Spinal cord (tissue), 9 donors: ENCODE measurements at regions not wholly inside any gene's neighbourhood (a gene's known extent, or its start where the extent isn't known, plus 50 kb on each side); places are given as distances from the start of the nearest gene placed in this dataset.

Experiments used
- DNase-seq, 6 donors: peaks; one replicate each; pipeline versions ENCODE4 v3.0.0 to v3.0.0-alpha.2; 2013 to 2015; ENCODE audit warnings: low spot score in 6 of 6, low read depth in 4 of 6
- H3K27ac ChIP-seq: one replicate; pipeline ENCODE4 v1.5.1; 2013; ENCODE audit warnings: low read depth, low read length, control low read depth
- H3K27me3 ChIP-seq: one replicate; pipeline ENCODE4 v1.6.1; 2013; ENCODE audit warnings: low read length; ENCODE audit not compliant: control insufficient read depth, insufficient read depth
- H3K36me3 ChIP-seq: one replicate; pipeline ENCODE4 v1.6.1; 2013; ENCODE audit warnings: low read length; ENCODE audit not compliant: control insufficient read depth, insufficient read depth
- H3K4me1 ChIP-seq: one replicate; pipeline ENCODE4 v1.6.1; 2013; ENCODE audit warnings: low read length; ENCODE audit not compliant: control insufficient read depth, insufficient read depth
- H3K4me3 ChIP-seq: one replicate; pipeline ENCODE4 v1.5.1; 2013; ENCODE audit warnings: low read depth, low read length, control low read depth
- H3K9me3 ChIP-seq: one replicate; pipeline ENCODE4 v1.6.1; 2013; ENCODE audit warnings: low read length; ENCODE audit not compliant: control insufficient read depth, insufficient read depth
- WGBS: methylation state at CpG from one replicate; pipeline ENCODE4 v1.1.5; 2013; ENCODE audit warnings: missing lambda C conversion rate; ENCODE audit not compliant: insufficient coverage; 5-methylcytosine and 5-hydroxymethylcytosine counted together
- donor health status: healthy.

DNA sequence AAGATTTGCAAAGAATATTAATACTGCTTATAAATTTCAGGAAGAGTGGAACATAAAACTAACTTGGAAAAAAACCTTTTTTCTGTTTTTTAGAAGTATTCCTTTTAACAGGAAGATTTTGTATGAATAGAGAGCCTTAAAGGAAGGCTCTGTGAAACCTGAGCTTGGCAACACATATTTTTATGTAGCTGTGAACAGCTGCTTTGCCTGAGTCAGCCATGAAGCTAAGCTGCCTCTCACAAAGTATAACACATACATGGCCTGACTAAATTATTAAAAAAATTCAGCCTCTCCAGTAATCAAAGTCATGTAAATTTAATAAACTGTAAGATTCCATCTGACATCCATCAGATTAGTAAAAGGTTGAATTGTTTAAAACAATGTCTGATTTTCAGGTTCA, 547.5 kb downstream of the ELAVL2 start:
- no peak for DNase-seq
- H3K27ac ChIP-seq: no peak overlapping the region
- H3K4me1 ChIP-seq: no peaks in the 10 kb centered on the region
- H3K9me3 ChIP-seq: no peaks in the 10 kb centered on the region
- H3K4me3 ChIP-seq: no peak overlapping the region
- no peaks in the 10 kb centered on the region for H3K27me3 ChIP-seq
- no peaks in the 10 kb centered on the region for H3K36me3 ChIP-seq

DNA sequence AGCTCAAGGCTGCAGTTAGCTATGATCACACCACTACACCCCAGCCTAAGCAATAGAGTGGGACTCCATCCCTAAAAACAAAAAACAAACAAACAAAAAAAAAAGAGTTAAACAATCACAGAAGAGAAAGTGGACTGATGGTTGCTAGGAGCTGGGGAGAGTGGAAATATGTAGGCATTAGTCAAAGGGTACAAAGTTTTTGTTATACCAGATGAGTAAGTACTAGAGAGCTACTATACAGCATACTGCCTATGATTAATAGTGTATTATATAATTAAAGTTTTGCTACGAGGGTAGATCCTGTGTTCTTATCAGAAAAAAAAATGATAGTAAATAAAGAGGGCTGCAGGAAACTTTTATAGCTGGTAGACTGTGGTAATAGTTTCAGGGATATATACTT, 538.6 kb downstream of the ELAVL2 start:
- no peaks in the 10 kb centered on the region for H3K9me3 ChIP-seq

DNA sequence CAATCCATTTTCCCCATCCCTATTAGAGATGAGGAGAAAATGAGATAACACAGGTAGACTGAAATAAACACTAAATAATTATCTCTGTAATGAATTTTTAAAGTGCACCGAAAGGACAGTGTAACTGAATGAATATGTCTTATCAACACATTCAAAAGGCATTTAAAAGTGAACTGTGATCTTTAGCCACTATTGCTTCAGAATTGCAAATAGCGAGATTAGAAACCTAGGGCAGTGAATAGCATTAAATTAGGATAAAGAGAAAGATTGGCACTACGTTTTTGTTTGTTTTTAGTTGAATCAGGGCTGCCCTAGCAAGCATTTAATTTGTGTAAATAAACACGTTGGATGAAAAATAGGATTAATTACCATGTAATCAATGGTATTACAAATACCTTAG, 537.5 kb downstream of the ELAVL2 start:
- no peaks in the 10 kb centered on the region for H3K36me3 ChIP-seq
- 20% methylated on average over 1 of the region's 4 CpGs for WGBS
- no peaks in the 10 kb centered on the region for H3K4me1 ChIP-seq
- no peak overlapping the region for H3K4me3 ChIP-seq
- H3K27ac ChIP-seq: no peak overlapping the region
- H3K27me3 ChIP-seq: no peaks in the 10 kb centered on the region
- H3K9me3 ChIP-seq: no peaks in the 10 kb centered on the region
- no peak for DNase-seq

More for the DNA sequence above, 538.6 kb downstream of the ELAVL2 start:
- Histone ChIP-seq H3K4me1 (no peaks in the 10 kb centered on the region), H3K27me3 (no peaks in the 10 kb centered on the region), H3K36me3 (no peaks in the 10 kb centered on the region), H3K27ac (no peak overlapping the region), H3K4me3 (no peak overlapping the region)
- no peak for DNase-seq
- no CpG with 5 or more reads among the region's 1 CpG for WGBS

DNA sequence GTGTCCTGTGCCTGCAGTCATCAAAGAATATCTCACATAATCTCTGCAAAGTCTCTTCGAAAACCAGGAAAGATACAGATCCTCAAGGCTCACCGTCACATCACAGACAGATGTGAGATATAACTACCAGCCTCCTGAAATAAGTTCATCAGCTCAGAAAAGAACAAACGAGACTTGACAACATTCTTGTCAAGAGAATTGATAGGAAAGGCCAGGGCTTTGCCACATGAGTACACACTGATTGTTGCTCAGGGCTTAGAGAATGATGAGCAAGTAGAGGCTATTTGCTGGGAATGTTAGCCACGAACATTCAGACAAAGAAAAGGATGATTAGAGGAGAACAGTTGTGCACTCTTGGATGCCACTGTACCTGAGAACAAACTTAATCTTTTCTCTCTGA, 535.1 kb downstream of the ELAVL2 start:
- 17% methylated on average over 1 of the region's 4 CpGs for WGBS
- no peak overlapping the region for H3K4me3 ChIP-seq

DNA sequence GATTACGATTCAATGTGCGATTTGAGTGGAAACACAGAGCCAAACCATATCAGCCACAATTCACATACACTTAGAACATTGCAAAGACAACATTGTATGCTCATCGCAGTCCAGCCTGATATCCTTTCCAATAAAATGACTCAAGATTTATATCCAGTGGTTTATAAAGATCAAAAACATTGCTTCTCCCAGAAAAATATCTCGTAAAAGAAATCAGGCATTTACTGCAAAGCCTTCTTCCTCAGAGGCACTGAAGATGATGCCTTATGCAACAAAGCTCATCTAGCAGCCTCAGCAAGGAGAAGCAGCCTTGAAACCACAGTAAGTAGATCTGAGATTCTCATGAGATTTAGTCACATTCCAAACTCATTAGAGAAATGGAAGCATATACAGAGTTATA, 523.8 kb downstream of the ELAVL2 start:
- no peaks in the 10 kb centered on the region for H3K9me3 ChIP-seq
- H3K27me3 ChIP-seq: no peaks in the 10 kb centered on the region
- no peaks in the 10 kb centered on the region for H3K4me1 ChIP-seq
- no peak overlapping the region for H3K4me3 ChIP-seq
- no peaks in the 10 kb centered on the region for H3K36me3 ChIP-seq
- 94% methylated on average over 2 of the region's 4 CpGs for WGBS
- no peak overlapping the region for H3K27ac ChIP-seq
- DNase-seq: no peak

More for the DNA sequence above, 535.1 kb downstream of the ELAVL2 start:
- H3K27ac ChIP-seq: no peak overlapping the region
- no peaks in the 10 kb centered on the region for H3K4me1 ChIP-seq
- no peaks in the 10 kb centered on the region for H3K9me3 ChIP-seq
- H3K36me3 ChIP-seq: no peaks in the 10 kb centered on the region
- peak in 1 of 6 donors; percentile 25 for DNase-seq
- no peaks in the 10 kb centered on the region for H3K27me3 ChIP-seq

DNA sequence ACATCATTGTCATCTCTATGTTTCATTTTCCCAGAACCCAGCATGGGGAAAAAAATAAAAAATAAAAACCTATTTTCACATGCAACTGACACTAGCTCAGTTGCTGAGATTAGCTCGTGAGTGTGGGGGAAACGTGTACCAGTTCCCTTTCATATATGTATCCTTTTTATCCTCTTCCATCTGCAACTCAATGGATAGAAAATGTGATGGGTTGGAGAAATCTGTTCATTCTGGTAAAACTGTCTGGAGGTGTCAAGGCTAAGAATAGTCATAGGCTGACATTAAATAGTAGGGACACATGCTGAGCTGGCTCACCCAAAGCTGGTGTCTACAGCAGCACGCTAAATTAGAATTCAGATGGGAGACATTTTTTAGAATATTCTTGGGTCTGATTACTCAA, 519.3 kb downstream of the ELAVL2 start:
- no peaks in the 10 kb centered on the region for H3K9me3 ChIP-seq
- no CpG with 5 or more reads among the region's 3 CpGs for WGBS
- H3K4me1 ChIP-seq: no peaks in the 10 kb centered on the region
- no peak overlapping the region for H3K4me3 ChIP-seq
- no peaks in the 10 kb centered on the region for H3K36me3 ChIP-seq
- no peaks in the 10 kb centered on the region for H3K27me3 ChIP-seq
- no peak overlapping the region for H3K27ac ChIP-seq
- peak in 1 of 6 donors; percentile 40 for DNase-seq

DNA sequence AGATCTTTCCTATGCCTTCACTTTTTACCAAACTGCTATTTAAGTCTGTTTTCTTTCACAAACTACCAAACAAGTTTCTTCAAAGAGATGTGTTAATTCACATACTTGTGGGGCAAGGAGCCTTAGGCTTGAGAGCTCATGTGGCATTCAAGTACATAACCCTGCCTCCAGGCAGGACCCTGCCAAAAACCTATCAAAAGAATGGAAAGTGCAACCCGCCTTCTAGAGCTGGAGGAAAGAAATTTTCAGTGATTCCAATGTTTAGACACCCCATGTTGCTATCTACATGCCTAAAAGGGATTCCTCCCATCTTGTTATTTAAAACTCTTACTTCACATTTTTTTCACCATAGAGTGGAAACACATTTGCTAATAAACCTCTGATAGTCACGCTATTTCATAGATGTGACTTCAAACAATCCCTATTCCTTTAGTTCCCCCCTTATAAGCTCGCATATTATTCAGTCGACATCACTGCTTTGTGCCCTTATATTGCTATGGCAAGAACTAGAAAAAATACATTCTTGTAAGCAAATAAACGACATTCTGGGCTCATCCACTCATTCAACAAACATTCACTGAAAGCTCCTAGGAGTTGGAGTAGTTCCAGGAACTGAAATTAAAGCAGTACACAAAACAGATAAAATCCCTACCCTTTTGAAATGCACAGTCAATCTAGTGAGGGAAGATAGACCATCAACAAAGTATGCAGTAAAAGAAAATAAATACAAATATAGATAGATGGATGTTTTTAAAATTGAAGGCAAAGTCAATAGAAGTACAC, 518.1 kb downstream of the ELAVL2 start:
- peak in 1 of 6 donors; percentile 25 for DNase-seq
- no peaks in the 10 kb centered on the region for H3K4me1 ChIP-seq
- H3K27me3 ChIP-seq: no peaks in the 10 kb centered on the region
- no peak overlapping the region for H3K4me3 ChIP-seq
- WGBS: no CpG with 5 or more reads among the region's 5 CpGs
- no peak overlapping the region for H3K27ac ChIP-seq
- H3K36me3 ChIP-seq: no peaks in the 10 kb centered on the region
- H3K9me3 ChIP-seq: no peaks in the 10 kb centered on the region

DNA sequence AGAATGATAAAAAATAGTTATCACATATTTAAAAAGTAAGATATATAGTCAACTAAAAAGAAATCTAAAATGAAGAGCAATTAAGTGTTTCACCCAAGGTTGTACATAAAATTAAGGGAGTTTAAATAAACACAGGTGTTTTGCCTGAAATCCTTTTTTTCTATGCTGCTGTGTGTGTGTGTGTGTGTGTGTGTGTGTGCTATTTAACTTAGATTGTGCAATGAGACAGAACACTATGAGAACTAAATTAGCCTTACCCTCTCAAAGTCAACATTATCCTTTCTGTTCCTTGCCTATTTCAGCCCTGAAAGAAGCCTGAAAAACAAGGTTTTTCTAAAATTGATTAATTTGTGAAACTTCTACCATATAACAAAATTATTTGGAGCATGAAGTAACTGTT, 516.2 kb downstream of the ELAVL2 start:
- Histone ChIP-seq H3K4me1 (no peaks in the 10 kb centered on the region), H3K4me3 (no peak overlapping the region), H3K36me3 (no peaks in the 10 kb centered on the region), H3K27me3 (no peaks in the 10 kb centered on the region), H3K9me3 (no peaks in the 10 kb centered on the region), H3K27ac (no peak overlapping the region)
- peak in 1 of 6 donors; percentile 7 for DNase-seq

DNA sequence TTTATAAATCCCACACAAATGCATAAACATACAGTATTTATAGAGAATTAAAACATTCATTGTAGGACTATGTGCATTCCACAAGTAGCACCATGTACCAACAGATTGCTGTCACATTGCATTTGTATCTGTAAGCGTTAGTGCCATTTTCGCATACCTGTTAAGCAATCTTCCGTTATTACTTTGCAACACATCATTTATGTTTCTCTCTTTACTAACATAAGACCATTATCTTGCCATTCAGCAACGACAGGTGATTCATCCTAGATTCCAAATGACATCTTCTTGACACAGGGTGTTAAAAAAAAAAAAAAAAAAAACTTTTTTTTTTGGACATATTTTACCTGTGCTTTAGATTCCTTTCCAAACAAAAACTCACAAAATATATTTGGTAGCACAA, 511.8 kb downstream of the ELAVL2 start:
- Histone ChIP-seq H3K27me3 (no peaks in the 10 kb centered on the region), H3K27ac (no peak overlapping the region), H3K4me3 (no peak overlapping the region), H3K9me3 (no peaks in the 10 kb centered on the region), H3K36me3 (no peaks in the 10 kb centered on the region), H3K4me1 (no peaks in the 10 kb centered on the region)
- WGBS: 92% methylated on average over 4 of the region's 4 CpGs
- no peak for DNase-seq

DNA sequence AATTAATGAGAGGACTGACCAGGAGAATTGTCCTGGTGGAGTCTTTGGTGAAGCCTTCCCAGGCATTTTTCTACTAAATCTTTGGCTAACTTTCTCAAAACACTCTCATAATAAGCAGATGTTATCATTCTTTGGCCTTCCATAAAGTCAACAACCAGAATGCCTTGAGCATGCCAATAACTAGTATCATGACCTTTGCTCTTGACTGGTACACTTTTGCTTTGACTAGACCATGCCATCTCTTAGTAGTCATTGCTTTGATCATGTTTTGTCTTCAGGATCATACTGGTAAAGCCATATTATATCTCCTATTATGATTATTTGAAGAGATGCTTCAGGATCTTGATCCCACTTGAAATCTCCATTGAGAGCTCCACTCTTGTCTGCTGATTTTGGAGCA, 506.9 kb downstream of the ELAVL2 start:
- H3K4me1 ChIP-seq: no peaks in the 10 kb centered on the region
- no peak overlapping the region for H3K27ac ChIP-seq
- no peaks in the 10 kb centered on the region for H3K27me3 ChIP-seq
- DNase-seq: no peak
- H3K36me3 ChIP-seq: no peaks in the 10 kb centered on the region
- no peaks in the 10 kb centered on the region for H3K9me3 ChIP-seq
- no peak overlapping the region for H3K4me3 ChIP-seq
